ENCODE measurements at regions not wholly inside any gene's neighbourhood (a gene's known extent, or its start where the extent isn't known, plus 50 kb on each side); places are given as distances from the start of the nearest gene placed in this dataset.

GRCh38 chr14:26330982-26331381 lies 266.9 kb downstream of the NOVA1 start:
- Histone ChIP-seq H3K36me3 (no peaks in the 10 kb centered on the region), H3K4me1 (no peaks in the 10 kb centered on the region), H3K9me3 (no peaks in the 10 kb centered on the region), H3K4me3 (ENCODE audit: low read depth, low read length) (no peak overlapping the region), H3K27me3 (no peaks in the 10 kb centered on the region)
- no peak for TF ChIP-seq CTCF (IDR thresholded peaks at IDR 0.05; ENCODE audit: low read depth, low read length)
- no peak for DNase-seq

- no peak for TF ChIP-seq CTCF (IDR thresholded peaks at IDR 0.05; ENCODE audit: low read depth, low read length)
- Histone ChIP-seq H3K9me3 (no peaks in the 10 kb centered on the region), H3K36me3 (no peaks in the 10 kb centered on the region), H3K27me3 (no peaks in the 10 kb centered on the region), H3K4me3 (ENCODE audit: low read depth, low read length) (no peak overlapping the region), H3K4me1 (no peaks in the 10 kb centered on the region)
- no peak for DNase-seq
Measured at GRCh38 chr14:26328791-26329190, 269.0 kb downstream of the NOVA1 start.

DNA sequence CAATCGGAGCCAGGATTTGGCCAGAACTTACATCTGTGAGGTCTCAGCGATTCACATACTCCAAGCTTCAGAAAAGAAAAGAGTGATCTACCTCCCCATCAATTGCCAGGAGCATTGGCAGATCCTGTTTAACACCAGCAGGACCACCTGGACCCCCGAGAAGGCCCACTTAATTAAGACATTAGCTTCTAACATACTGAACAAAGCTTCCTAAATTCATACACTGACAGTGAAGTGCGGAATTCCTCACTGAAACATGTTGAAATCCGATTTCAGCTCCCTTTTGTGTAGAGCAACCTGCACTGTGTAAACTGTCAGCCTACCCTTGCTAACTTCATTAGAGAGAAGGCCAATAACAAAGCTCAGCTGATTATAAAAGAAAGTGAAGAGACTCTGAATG lies 274.0 kb downstream of the NOVA1 start:
- H3K4me3 ChIP-seq (ENCODE audit: low read depth, low read length), result no peak overlapping the region
- no peaks in the 10 kb centered on the region for H3K4me1 ChIP-seq
- H3K9me3 ChIP-seq, result no peaks in the 10 kb centered on the region
- TF ChIP-seq CTCF (IDR thresholded peaks at IDR 0.05; ENCODE audit: low read depth, low read length), result no peak
- DNase-seq, result no peak
- H3K36me3 ChIP-seq, result no peaks in the 10 kb centered on the region
- H3K27me3 ChIP-seq, result no peaks in the 10 kb centered on the region

DNA sequence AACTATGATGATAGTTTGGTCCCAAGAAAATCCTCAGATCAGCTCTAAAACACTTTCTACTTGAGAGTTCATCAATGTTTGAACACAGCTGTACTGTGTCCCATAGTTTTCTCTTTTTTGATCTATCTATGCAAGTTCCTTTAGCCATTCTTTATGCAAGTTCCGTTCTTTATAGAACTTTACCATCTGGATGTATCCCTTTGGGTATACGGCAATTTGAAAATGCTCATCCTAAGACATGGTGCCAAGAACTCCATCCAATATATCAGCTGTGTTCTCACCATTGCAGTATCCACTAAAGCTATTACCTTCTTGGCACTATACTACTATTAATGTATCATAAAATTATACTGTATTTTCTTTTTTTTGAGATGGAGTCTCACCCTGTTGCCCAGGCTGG lies 276.9 kb downstream of the NOVA1 start:
- H3K36me3 ChIP-seq, result no peaks in the 10 kb centered on the region
- H3K27me3 ChIP-seq, result no peaks in the 10 kb centered on the region
- H3K4me3 ChIP-seq (ENCODE audit: low read depth, low read length), result no peak overlapping the region
- DNase-seq, result no peak
- no peaks in the 10 kb centered on the region for H3K4me1 ChIP-seq
- TF ChIP-seq CTCF (IDR thresholded peaks at IDR 0.05; ENCODE audit: low read depth, low read length), result no peak
- no peaks in the 10 kb centered on the region for H3K9me3 ChIP-seq

- no peaks in the 10 kb centered on the region for H3K36me3 ChIP-seq
- DNase-seq, result no peak
- no peak for TF ChIP-seq CTCF (IDR thresholded peaks at IDR 0.05; ENCODE audit: low read depth, low read length)
- H3K9me3 ChIP-seq, result no peaks in the 10 kb centered on the region
- H3K4me3 ChIP-seq (ENCODE audit: low read depth, low read length), result no peak overlapping the region
- no peaks in the 10 kb centered on the region for H3K4me1 ChIP-seq
- no peaks in the 10 kb centered on the region for H3K27me3 ChIP-seq
Measured at GRCh38 chr14:26319139-26319864, 278.5 kb downstream of the NOVA1 start.

GRCh38 chr14:26304056-26304455 lies 293.8 kb downstream of the NOVA1 start:
- Histone ChIP-seq H3K9me3 (no peaks in the 10 kb centered on the region), H3K4me3 (ENCODE audit: low read depth, low read length) (no peak overlapping the region), H3K27me3 (no peaks in the 10 kb centered on the region), H3K36me3 (no peaks in the 10 kb centered on the region), H3K4me1 (no peaks in the 10 kb centered on the region)
- DNase-seq, result no peak
- TF ChIP-seq CTCF (IDR thresholded peaks at IDR 0.05; ENCODE audit: low read depth, low read length), result no peak

Data from BE2C (cell line).